Heart left ventricle (tissue), 16 donors: ENCODE measurements at regions not wholly inside any gene's neighbourhood (a gene's known extent, or its start where the extent isn't known, plus 50 kb on each side); places are given as distances from the start of the nearest gene placed in this dataset.
"Not testable (repeated sequence)": the region's sequence is repeated elsewhere in the genome, so short reads cannot be mapped to it uniquely, and the experiment has no call there.

Experiments used
- ATAC-seq, 4 donors: fragments of 200-7000 bp; cut with Tn5 transposase; one replicate each; pipeline ENCODE4 v1.9.1; 2020 to 2022; ENCODE audit warnings: moderate library complexity in 4 of 4, mild to moderate bottlenecking in 3 of 4, moderate number of reproducible peaks in 1 of 4
- DNase-seq, 5 donors: peaks; one replicate each; pipeline ENCODE4 v3.0.0-alpha.2; 2020
- H3K27ac ChIP-seq, 12 donors: fragments of 200-600 bp; sonication (generic) in 4 of 12; one replicate each; pipeline versions ENCODE4 v1.5.0 to v1.8.0; 2016 to 2022; ENCODE audit warnings: mild to moderate bottlenecking in 2 of 12
- H3K27me3 ChIP-seq, 9 donors: fragments of 200-600 bp; sonication (generic) in 2 of 9; one replicate each; pipeline versions ENCODE4 v1.5.1 to v1.8.0; 2016 to 2022; ENCODE audit warnings: mild to moderate bottlenecking in 3 of 9
- H3K36me3 ChIP-seq, 9 donors: fragments of 200-600 bp; sonication (generic) in 2 of 9; one replicate each; pipeline versions ENCODE4 v1.5.0 to v1.8.0; 2018 to 2022; ENCODE audit warnings: mild to moderate bottlenecking in 2 of 9
- H3K4me1 ChIP-seq, 12 donors: fragments of 200-600 bp; sonication (generic) in 4 of 12; one replicate each; pipeline versions ENCODE4 v1.5.0 to v1.8.0; 2016 to 2022; ENCODE audit warnings: mild to moderate bottlenecking in 3 of 12
- H3K4me3 ChIP-seq, 12 donors: fragments of 200-600 bp; sonication (generic) in 4 of 12; one replicate each; pipeline versions ENCODE4 v1.5.0 to v1.8.0; 2017 to 2022; ENCODE audit warnings: mild to moderate bottlenecking in 9 of 12, moderate library complexity in 4 of 12
- H3K9me3 ChIP-seq, 12 donors: fragments of 200-600 bp; sonication (generic) in 4 of 12; one replicate each; pipeline versions ENCODE4 v1.5.0 to v1.8.0; 2016 to 2022; ENCODE audit warnings: mild to moderate bottlenecking in 1 of 12
- CTCF ChIP-seq, 12 donors: fragments of 200-600 bp; sonication (generic) in 4 of 12; IDR thresholded peaks; one replicate each; pipeline versions ENCODE4 v1.5.0 to v1.8.0; 2018 to 2022; ENCODE audit warnings: antibody characterized with exemption in 12 of 12, mild to moderate bottlenecking in 5 of 12
- POLR2A ChIP-seq, 2 donors: fragments of 450-650 bp; IDR thresholded peaks; one replicate each; pipeline ENCODE4 v1.6.1; 2017; ENCODE audit warnings: antibody characterized with exemption in 2 of 2, mild to moderate bottlenecking in 2 of 2, moderate library complexity in 2 of 2
- WGBS, 4 donors: extraction: QIAGEN DNeasy Blood & Tissue Kit in 2 of 4; methylation state at CpG; one replicate each; pipeline versions ENCODE4 v1.1.5 to v1.1.7; 2013 to 2018; 5-methylcytosine and 5-hydroxymethylcytosine counted together
- intact Hi-C, 10 donors: fragments of 100-400 bp; cut with DNase I; formaldehyde crosslinking; loops; one replicate each; pipeline versions ENCODE4 v1.11.1 to v1.14.2; 2022
- donor health status: ischemic (EF 13 %, LVEDD 7.1; RV severe dilation, severe dysfunction).
- donor health status: healthy with polysubstance abuse.
- donor health status: DM: no; HTN: yes; CAD: no.
- donor health status: DM: no; HTN: no; CAD: no.
- donor health status: ischemic (EF 25% LVEDD 6.9; RV normal size, moderate dysfunction).
- donor health status: ischemic (EF 25% LVEDD 5.7; RV mildly dilated, moderate dysfunction).
- donor health status: healthy.
- donor health status: DM: yes; HTN: yes; CAD: no.
- donor health status: ischemic (EF 35%, LVEDD 5.7; RV mildly dilated, moderate dysfunction).
- donor health status: nonischemic (EF 11% LVEDD 7.7; RV severe dilation, severe dysfunction).
- donor health status: DM: yes; HTN: yes; CAD: no.
- donor health status: PGD.
- donor health status: ischemic (EF 29% LVEDD 5.4; RV normal size, mild dysfunction).
- donor health status: nonischemic (EF 23%, LVEDD 6.1; RV moderate dilation, normal function).

GRCh38 chr6:67814262-67814661 lies 820.8 kb upstream of the ADGRB3 start:
- 82 to 86% (median 84%) methylated on average over 3 of the region's 3 CpGs for WGBS, 4 donors
- no peak for DNase-seq
- H3K36me3 ChIP-seq = no peaks in the 10 kb centered on the region
- peaks cover 0 to 37% (median 17%) of the 10 kb centered on the region in 12 donors for H3K9me3 ChIP-seq
- H3K27ac ChIP-seq = no peak overlapping the region
- H3K4me1 ChIP-seq = no peaks in the 10 kb centered on the region
- intact Hi-C loops = no loop called here
- H3K4me3 ChIP-seq = no peak overlapping the region
- ATAC-seq = no peak
- H3K27me3 ChIP-seq = no peaks in the 10 kb centered on the region
- TF ChIP-seq POLR2A (IDR thresholded peaks at IDR 0.05) = no peak
- TF ChIP-seq CTCF (IDR thresholded peaks at IDR 0.05) = no peak

GRCh38 chr6:67812693-67813092 lies 822.4 kb upstream of the ADGRB3 start:
- Histone ChIP-seq H3K9me3 (peaks cover 0 to 37% (median 17%) of the 10 kb centered on the region in 12 donors), H3K27me3 (no peaks in the 10 kb centered on the region), H3K27ac (no peak overlapping the region), H3K36me3 (no peaks in the 10 kb centered on the region), H3K4me3 (no peak overlapping the region), H3K4me1 (no peaks in the 10 kb centered on the region)
- intact Hi-C loops = no loop called here
- DNase-seq (no peak), ATAC-seq (no peak)
- WGBS, 4 donors = 90 to 100% (median 93%) methylated on average over 1 of the region's 1 CpG
- no peak for TF ChIP-seq POLR2A (IDR thresholded peaks at IDR 0.05)
- no peak for TF ChIP-seq CTCF (IDR thresholded peaks at IDR 0.05)

- Histone ChIP-seq H3K36me3 (no peaks in the 10 kb centered on the region), H3K27ac (no peak overlapping the region), H3K4me1 (no peaks in the 10 kb centered on the region), H3K9me3 (peaks cover 0 to 37% (median 17%) of the 10 kb centered on the region in 12 donors), H3K4me3 (no peak overlapping the region), H3K27me3 (no peaks in the 10 kb centered on the region)
- DNase-seq (no peak), ATAC-seq (no peak)
- 70 to 88% (median 76%) methylated on average over 1 of the region's 1 CpG for WGBS, 4 donors
- TF ChIP-seq POLR2A (IDR thresholded peaks at IDR 0.05) = no peak
- intact Hi-C loops = no loop called here
These were observed 823.0 kb upstream of the ADGRB3 start for GRCh38 chr6:67812125-67812524.

GRCh38 chr6:67811239-67812037 lies 823.6 kb upstream of the ADGRB3 start:
- no peaks in the 10 kb centered on the region for H3K4me1 ChIP-seq
- TF ChIP-seq CTCF (IDR thresholded peaks at IDR 0.05) (no peak), POLR2A (IDR thresholded peaks at IDR 0.05) (no peak)
- H3K4me3 ChIP-seq = no peak overlapping the region
- no peak overlapping the region for H3K27ac ChIP-seq
- peaks cover 0 to 37% (median 18%) of the 10 kb centered on the region in 12 donors for H3K9me3 ChIP-seq
- ATAC-seq (no peak), DNase-seq (no peak)
- 67 to 71% (median 69%) methylated on average over 3 of the region's 3 CpGs for WGBS, 4 donors
- H3K27me3 ChIP-seq = no peaks in the 10 kb centered on the region
- intact Hi-C loops = no loop called here
- no peaks in the 10 kb centered on the region for H3K36me3 ChIP-seq

- WGBS, 4 donors = 86 to 92% (median 89%) methylated on average over 5 of the region's 5 CpGs
- not testable (repeated sequence) for H3K27ac ChIP-seq
These were observed 830.3 kb upstream of the ADGRB3 start for GRCh38 chr6:67804808-67805207.

More at GRCh38 chr6:67804808-67805207, 830.3 kb upstream of the ADGRB3 start:
- H3K27me3 ChIP-seq, H3K36me3 ChIP-seq, intact Hi-C loops, DNase-seq, ATAC-seq, H3K4me3 ChIP-seq, H3K4me1 ChIP-seq: not testable (repeated sequence)
- H3K9me3 ChIP-seq = peaks cover 0 to 31% (median 5%) of the 10 kb centered on the region in 12 donors
